Naive thymus-derived CD4-positive, alpha-beta T cell (primary cell): ENCODE measurements at regions not wholly inside any gene's neighbourhood (a gene's known extent, or its start where the extent isn't known, plus 50 kb on each side); places are given as distances from the start of the nearest gene placed in this dataset.

Source experiments
- ATAC-seq: fragments of 150-1000 bp; cut with Tn5 transposase; 2 replicates; pipeline ENCODE4 v1.10.0; 2021; ENCODE audit warnings: mild to moderate bottlenecking, moderate library complexity
- CTCF ChIA-PET: fragments of 350-600 bp; sonication (Branson Sonifier 250); formaldehyde crosslinking; loops from one replicate; lab custom pipeline; 2021; ENCODE audit warnings: antibody characterized with exemption; lab: Charles Lee
- POLR2A ChIA-PET: fragments of 350-600 bp; sonication (Branson Sonifier 250); formaldehyde crosslinking; loops from one replicate; lab custom pipeline; 2021; ENCODE audit warnings: antibody characterized with exemption, inconsistent platforms; lab: Charles Lee
- DNase-seq, 9 donors: peaks; one replicate each; pipeline versions ENCODE4 v3.0.0 to v3.0.0-alpha.2; 2020 to 2022; ENCODE audit warnings: mixed read lengths in 1 of 9
- H3K27ac ChIP-seq: one replicate; pipeline ENCODE4 v1.7.0; 2013; ENCODE audit warnings: mild to moderate bottlenecking, low read depth, low read length, moderate library complexity
- H3K27me3 ChIP-seq, 2 donors: one replicate each; pipeline ENCODE4 v1.7.0; 2013; ENCODE audit warnings: low read length in 2 of 2, mild to moderate bottlenecking in 2 of 2, moderate library complexity in 2 of 2; ENCODE audit not compliant: control insufficient read depth in 2 of 2, insufficient read depth in 2 of 2
- H3K36me3 ChIP-seq, 3 experiments: 1 replicate in 2 of 3; 2 replicates in 1 of 3; pipeline ENCODE4 v1.7.0; 2013; ENCODE audit warnings: low read length in 3 of 3, mild to moderate bottlenecking in 3 of 3, moderate library complexity in 1 of 3; ENCODE audit not compliant: insufficient read depth in 3 of 3, control insufficient read depth in 2 of 3
- H3K4me1 ChIP-seq, 2 donors: one replicate each; pipeline ENCODE4 v1.7.0; 2013; ENCODE audit warnings: low read length in 2 of 2, mild to moderate bottlenecking in 2 of 2, moderate library complexity in 1 of 2; ENCODE audit not compliant: control insufficient read depth in 2 of 2, insufficient read depth in 2 of 2
- H3K4me3 ChIP-seq: 2 replicates; pipeline ENCODE4 v1.7.0; 2013; ENCODE audit warnings: mild to moderate bottlenecking, low read length
- H3K9me3 ChIP-seq, 3 experiments: 1 replicate in 2 of 3; 2 replicates in 1 of 3; pipeline ENCODE4 v1.7.0; 2013; ENCODE audit warnings: low read length in 3 of 3; ENCODE audit not compliant: control insufficient read depth in 2 of 3
- H3K27ac Mint-ChIP-seq, 9 donors: one replicate each; pipeline ENCODE4 v1.8.0; 2020 to 2022; ENCODE audit warnings: mixed read lengths in 9 of 9, mild to moderate bottlenecking in 8 of 9, moderate library complexity in 5 of 9, inconsistent platforms in 2 of 9
- H3K27me3 Mint-ChIP-seq, 5 donors: one replicate each; pipeline ENCODE4 v1.8.0; 2021 to 2022; ENCODE audit warnings: mixed read lengths in 5 of 5, mild to moderate bottlenecking in 1 of 5
- H3K36me3 Mint-ChIP-seq, 5 donors: one replicate each; pipeline ENCODE4 v1.8.0; 2020 to 2022; ENCODE audit warnings: mixed read lengths in 5 of 5, mild to moderate bottlenecking in 3 of 5, inconsistent platforms in 1 of 5
- H3K4me1 Mint-ChIP-seq, 7 donors: one replicate each; pipeline ENCODE4 v1.8.0; 2020 to 2022; ENCODE audit warnings: mixed read lengths in 7 of 7, mild to moderate bottlenecking in 3 of 7, inconsistent platforms in 1 of 7
- H3K4me3 Mint-ChIP-seq, 10 donors: one replicate each; pipeline ENCODE4 v1.8.0; 2020 to 2022; ENCODE audit warnings: mild to moderate bottlenecking in 10 of 10, mixed read lengths in 10 of 10, moderate library complexity in 6 of 10, inconsistent platforms in 2 of 10
- H3K9me3 Mint-ChIP-seq, 11 donors: one replicate each; pipeline ENCODE4 v1.8.0; 2020 to 2022; ENCODE audit warnings: mixed read lengths in 11 of 11, mild to moderate bottlenecking in 4 of 11, inconsistent platforms in 1 of 11, moderate library complexity in 1 of 11
- intact Hi-C, 2 donors: fragments of 100-400 bp; cut with micrococcal nuclease; formaldehyde crosslinking; loops; one replicate each; pipeline ENCODE4 v1.15.1; 2023

GRCh38 chr1:29673669-29674626, 437.6 kb downstream of the PTPRU start:
- DNase-seq (peak in 1 of 9 donors; percentile 4), ATAC-seq (no peak)
- ChIA-PET CTCF (no interaction called here), POLR2A (no interaction called here)
- H3K4me3 Mint-ChIP-seq: no peak overlapping the region
- no peaks in the 10 kb centered on the region for H3K36me3 ChIP-seq
- no peak overlapping the region for H3K27ac ChIP-seq
- H3K4me1 Mint-ChIP-seq: no peaks in the 10 kb centered on the region
- no peaks in the 10 kb centered on the region for H3K9me3 ChIP-seq
- H3K4me3 ChIP-seq: no peak overlapping the region
- no peak overlapping the region for H3K27ac Mint-ChIP-seq
- H3K36me3 Mint-ChIP-seq: no peaks in the 10 kb centered on the region
- H3K9me3 Mint-ChIP-seq: peaks cover 0 to 3% (median 0%) of the 10 kb centered on the region in 11 donors
- no peaks in the 10 kb centered on the region for H3K4me1 ChIP-seq
- intact Hi-C loops: no loop called here
- peaks cover 4 to 11% (median 7%) of the 10 kb centered on the region in 5 donors for H3K27me3 Mint-ChIP-seq
- H3K27me3 ChIP-seq: no peaks in the 10 kb centered on the region

GRCh38 chr1:29673228-29673500, 436.8 kb downstream of the PTPRU start:
- Histone ChIP-seq H3K4me3 (no peak overlapping the region), H3K27me3 (no peaks in the 10 kb centered on the region), H3K4me1 (no peaks in the 10 kb centered on the region), H3K27ac (no peak overlapping the region), H3K9me3 (no peaks in the 10 kb centered on the region), H3K36me3 (no peaks in the 10 kb centered on the region)
- ChIA-PET CTCF (no interaction called here), POLR2A (no interaction called here)
- peaks cover 0 to 3% (median 0%) of the 10 kb centered on the region in 11 donors for H3K9me3 Mint-ChIP-seq
- peaks cover 9 to 13% (median 11%) of the 10 kb centered on the region in 5 donors for H3K27me3 Mint-ChIP-seq
- no peak overlapping the region for H3K27ac Mint-ChIP-seq
- intact Hi-C loops: no loop called here
- no peak overlapping the region for H3K4me3 Mint-ChIP-seq
- peak in 1 of 9 donors; percentile 6 for DNase-seq
- no peak for ATAC-seq
- no peaks in the 10 kb centered on the region for H3K36me3 Mint-ChIP-seq
- no peaks in the 10 kb centered on the region for H3K4me1 Mint-ChIP-seq

GRCh38 chr1:29672416-29673227, 436.3 kb downstream of the PTPRU start:
- intact Hi-C loops: no loop called here
- Histone ChIP-seq H3K4me1 (no peaks in the 10 kb centered on the region), H3K9me3 (no peaks in the 10 kb centered on the region), H3K36me3 (no peaks in the 10 kb centered on the region), H3K27ac (no peak overlapping the region), H3K4me3 (no peak overlapping the region), H3K27me3 (no peaks in the 10 kb centered on the region)
- Mint-ChIP-seq H3K4me1 (no peaks in the 10 kb centered on the region), H3K27me3 (peaks cover 12 to 16% (median 14%) of the 10 kb centered on the region in 5 donors), H3K4me3 (no peak overlapping the region), H3K9me3 (peaks cover 0 to 3% (median 0%) of the 10 kb centered on the region in 11 donors), H3K36me3 (no peaks in the 10 kb centered on the region), H3K27ac (no peak overlapping the region)
- POLR2A ChIA-PET: no interaction called here
- CTCF ChIA-PET: no interaction called here
- no peak for ATAC-seq
- DNase-seq: peak in 1 of 9 donors; percentile 4

GRCh38 chr1:29671446-29672356, 435.4 kb downstream of the PTPRU start:
- POLR2A ChIA-PET: no interaction called here
- no peaks in the 10 kb centered on the region for H3K9me3 ChIP-seq
- intact Hi-C loops: no loop called here
- ATAC-seq (no peak), DNase-seq (peak in 1 of 9 donors; percentile 6)
- H3K36me3 ChIP-seq: no peaks in the 10 kb centered on the region
- no peaks in the 10 kb centered on the region for H3K36me3 Mint-ChIP-seq
- no peak overlapping the region for H3K27ac Mint-ChIP-seq
- no peak overlapping the region for H3K4me3 Mint-ChIP-seq
- peaks cover 14 to 22% (median 19%) of the 10 kb centered on the region in 5 donors for H3K27me3 Mint-ChIP-seq
- H3K27me3 ChIP-seq: no peaks in the 10 kb centered on the region
- no peaks in the 10 kb centered on the region for H3K4me1 Mint-ChIP-seq
- CTCF ChIA-PET: no interaction called here
- no peak overlapping the region for H3K27ac ChIP-seq
- H3K4me3 ChIP-seq: no peak overlapping the region
- H3K9me3 Mint-ChIP-seq: peaks cover 0 to 3% (median 0%) of the 10 kb centered on the region in 11 donors
- no peaks in the 10 kb centered on the region for H3K4me1 ChIP-seq

- intact Hi-C loops: no loop called here
- DNase-seq (peak in 1 of 9 donors; percentile 15), ATAC-seq (no peak)
Measured at GRCh38 chr1:29670752-29671151, 434.4 kb downstream of the PTPRU start.

GRCh38 chr1:29669912-29670311, 433.6 kb downstream of the PTPRU start:
- no peaks in the 10 kb centered on the region for H3K27me3 ChIP-seq
- no peaks in the 10 kb centered on the region for H3K9me3 ChIP-seq
- Mint-ChIP-seq H3K27me3 (peaks cover 26 to 35% (median 32%) of the 10 kb centered on the region in 5 donors), H3K36me3 (no peaks in the 10 kb centered on the region), H3K4me1 (no peaks in the 10 kb centered on the region), H3K4me3 (no peak overlapping the region), H3K27ac (no peak overlapping the region), H3K9me3 (peaks cover 0 to under 1% (median 0%) of the 10 kb centered on the region in 11 donors)
- H3K4me3 ChIP-seq: no peak overlapping the region
- H3K36me3 ChIP-seq: no peaks in the 10 kb centered on the region
- intact Hi-C loops: no loop called here
- H3K27ac ChIP-seq: no peak overlapping the region
- CTCF ChIA-PET: no interaction called here
- ATAC-seq (no peak), DNase-seq (peak in 1 of 9 donors; percentile 10)
- POLR2A ChIA-PET: no interaction called here
- H3K4me1 ChIP-seq: no peaks in the 10 kb centered on the region

More at GRCh38 chr1:29670752-29671151, 434.4 kb downstream of the PTPRU start:
- Mint-ChIP-seq H3K27ac (no peak overlapping the region), H3K36me3 (no peaks in the 10 kb centered on the region), H3K4me1 (no peaks in the 10 kb centered on the region), H3K9me3 (peaks cover 0 to 3% (median 0%) of the 10 kb centered on the region in 11 donors), H3K27me3 (peaks cover 21 to 29% (median 24%) of the 10 kb centered on the region in 5 donors), H3K4me3 (no peak overlapping the region)
- Histone ChIP-seq H3K27ac (no peak overlapping the region), H3K36me3 (no peaks in the 10 kb centered on the region), H3K27me3 (no peaks in the 10 kb centered on the region), H3K4me3 (no peak overlapping the region), H3K9me3 (no peaks in the 10 kb centered on the region), H3K4me1 (no peaks in the 10 kb centered on the region)
- ChIA-PET POLR2A (no interaction called here), CTCF (no interaction called here)
